ENCODE measurements at regions not wholly inside any gene's neighbourhood (a gene's known extent, or its start where the extent isn't known, plus 50 kb on each side); places are given as distances from the start of the nearest gene placed in this dataset.

DNA sequence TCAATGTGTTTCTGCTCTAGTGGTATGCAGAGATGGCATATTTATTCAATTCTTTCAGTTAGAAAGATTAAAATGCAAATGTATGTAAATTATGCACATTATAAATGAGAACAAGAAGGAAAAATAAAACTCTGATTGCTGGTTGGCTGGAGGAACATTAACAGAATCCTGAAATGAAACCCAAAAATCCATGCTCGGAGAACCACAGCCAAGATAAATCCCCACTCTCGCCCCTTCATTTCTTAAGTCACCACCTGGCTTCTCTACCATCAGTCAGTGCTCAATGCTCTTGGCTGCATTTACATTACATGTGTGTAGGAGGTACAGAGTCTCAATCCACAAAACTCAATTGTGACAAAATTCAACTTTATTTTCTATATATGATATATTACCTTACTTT lies 184.9 kb downstream of the TRIM36 start:
- no peak for TF ChIP-seq POLR2A (IDR thresholded peaks at IDR 0.05)
- TF ChIP-seq, protein P1, sequence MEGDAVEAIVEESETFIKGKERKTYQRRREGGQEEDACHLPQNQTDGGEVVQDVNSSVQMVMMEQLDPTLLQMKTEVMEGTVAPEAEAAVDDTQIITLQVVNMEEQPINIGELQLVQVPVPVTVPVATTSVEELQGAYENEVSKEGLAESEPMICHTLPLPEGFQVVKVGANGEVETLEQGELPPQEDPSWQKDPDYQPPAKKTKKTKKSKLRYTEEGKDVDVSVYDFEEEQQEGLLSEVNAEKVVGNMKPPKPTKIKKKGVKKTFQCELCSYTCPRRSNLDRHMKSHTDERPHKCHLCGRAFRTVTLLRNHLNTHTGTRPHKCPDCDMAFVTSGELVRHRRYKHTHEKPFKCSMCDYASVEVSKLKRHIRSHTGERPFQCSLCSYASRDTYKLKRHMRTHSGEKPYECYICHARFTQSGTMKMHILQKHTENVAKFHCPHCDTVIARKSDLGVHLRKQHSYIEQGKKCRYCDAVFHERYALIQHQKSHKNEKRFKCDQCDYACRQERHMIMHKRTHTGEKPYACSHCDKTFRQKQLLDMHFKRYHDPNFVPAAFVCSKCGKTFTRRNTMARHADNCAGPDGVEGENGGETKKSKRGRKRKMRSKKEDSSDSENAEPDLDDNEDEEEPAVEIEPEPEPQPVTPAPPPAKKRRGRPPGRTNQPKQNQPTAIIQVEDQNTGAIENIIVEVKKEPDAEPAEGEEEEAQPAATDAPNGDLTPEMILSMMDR (IDR thresholded peaks at IDR 0.05) = no peak

Data from breast epithelium (tissue), 3 donors.